Panc1 (cell line): ENCODE measurements at regions not wholly inside any gene's neighbourhood (a gene's known extent, or its start where the extent isn't known, plus 50 kb on each side); places are given as distances from the start of the nearest gene placed in this dataset.
A peak's percentile ranks its signal among the peaks of the same experiment; 100 is the strongest.

Source experiments
- ATAC-seq: fragments of 200-7000 bp; cut with Tn5 transposase; 2 replicates; pipeline ENCODE4 v1.9.1; 2020; ENCODE audit warnings: mild to moderate bottlenecking, moderate library complexity
- BruUV-seq: library from RNA; stranded (reverse); fragments of 400-500 nt; replicated peaks from 2 replicates; lab custom pipeline; 2021; lab: Mats Ljungman, UMichigan
- CTCF ChIA-PET: fragments of 300-600 bp; sonication (Branson Sonifier 250); formaldehyde crosslinking; loops from one replicate; lab custom pipeline; 2022; ENCODE audit warnings: antibody characterized with exemption; lab: Charles Lee
- POLR2A ChIA-PET: fragments of 300-600 bp; sonication (Branson Sonifier 250); formaldehyde crosslinking; loops from one replicate; lab custom pipeline; 2022; ENCODE audit warnings: antibody characterized with exemption; lab: Charles Lee
- DNase-seq: peaks from one replicate; pipeline ENCODE4 v3.0.0-alpha.2; 2010; ENCODE audit warnings: low read depth, low spot score
- H3K27ac ChIP-seq: 2 replicates; pipeline ENCODE4 v1.5.1; 2011; ENCODE audit warnings: mild to moderate bottlenecking, low read length, inconsistent platforms
- H3K27me3 ChIP-seq: fragments of 200-500 bp; sonication (Bioruptor generic); 2 replicates; pipeline ENCODE4 v1.6.0; 2014; ENCODE audit warnings: low read length, inconsistent platforms; ENCODE audit not compliant: control insufficient read depth, insufficient read depth
- H3K36me3 ChIP-seq: fragments of 200-500 bp; sonication (Bioruptor generic); 2 replicates; pipeline ENCODE4 v1.5.1; 2014; ENCODE audit warnings: inconsistent platforms, mild to moderate bottlenecking, low read length, moderate library complexity; ENCODE audit not compliant: control insufficient read depth, insufficient read depth
- H3K4me1 ChIP-seq: 2 replicates; pipeline ENCODE4 v1.5.1; 2011; ENCODE audit warnings: inconsistent platforms, mild to moderate bottlenecking, low read length, moderate library complexity; ENCODE audit not compliant: control insufficient read depth, insufficient read depth
- H3K4me3 ChIP-seq, 2 experiments: 2 replicates each; pipeline ENCODE4 v1.5.1; 2011 to 2012; ENCODE audit warnings: low read depth in 2 of 2, low read length in 2 of 2, mild to moderate bottlenecking in 2 of 2, inconsistent platforms in 1 of 2, moderate library complexity in 1 of 2
- H3K9me3 ChIP-seq: fragments of 200-500 bp; sonication (Bioruptor generic); 2 replicates; pipeline ENCODE4 v1.5.1; 2014; ENCODE audit warnings: low read depth, mild to moderate bottlenecking, inconsistent platforms, low read length, moderate library complexity; ENCODE audit not compliant: control insufficient read depth, insufficient read depth
- POLR2AphosphoS5 ChIP-seq: IDR thresholded peaks from 2 replicates; pipeline ENCODE4 v1.6.1; 2012; ENCODE audit warnings: mild to moderate bottlenecking, low read depth, low read length, moderate library complexity
- SIN3A ChIP-seq: IDR thresholded peaks from 2 replicates; pipeline ENCODE4 v1.6.1; 2012; ENCODE audit warnings: low read depth, mild to moderate bottlenecking, low read length, moderate library complexity, borderline replicate concordance; ENCODE audit not compliant: insufficient read depth
- TCF7L2 ChIP-seq: IDR thresholded peaks from 2 replicates; pipeline ENCODE4 v1.6.1; 2011; ENCODE audit warnings: mild to moderate bottlenecking, low read depth, low read length, inconsistent platforms
- in situ Hi-C: cut with HindIII; loops from 2 replicates; pipeline ENCODE4 v1.10.0; 2016; ENCODE audit warnings: low sequenced_read_pairs, low pct_unique_long_range_greater_than_20kb
- intact Hi-C: fragments of 100-400 bp; cut with micrococcal nuclease; formaldehyde crosslinking; loops from one replicate; pipeline ENCODE4 v1.10.0; 2022; ENCODE audit not compliant: unreplicated experiment
- TF ChIP-seq, protein P1 (sequence below): fragments of 450-650 bp; IDR thresholded peaks from 2 replicates; pipeline ENCODE4 v1.5.1; 2017; ENCODE audit warnings: mild to moderate bottlenecking
- TF ChIP-seq, protein P2 (sequence below), 2 experiments: IDR thresholded peaks; 2 replicates each; pipeline ENCODE4 v1.6.1; 2011 to 2012; ENCODE audit warnings: low read depth in 2 of 2, control low read depth in 1 of 2, low read length in 1 of 2, mild to moderate bottlenecking in 1 of 2, moderate library complexity in 1 of 2; ENCODE audit not compliant: insufficient read depth in 1 of 2

DNA sequence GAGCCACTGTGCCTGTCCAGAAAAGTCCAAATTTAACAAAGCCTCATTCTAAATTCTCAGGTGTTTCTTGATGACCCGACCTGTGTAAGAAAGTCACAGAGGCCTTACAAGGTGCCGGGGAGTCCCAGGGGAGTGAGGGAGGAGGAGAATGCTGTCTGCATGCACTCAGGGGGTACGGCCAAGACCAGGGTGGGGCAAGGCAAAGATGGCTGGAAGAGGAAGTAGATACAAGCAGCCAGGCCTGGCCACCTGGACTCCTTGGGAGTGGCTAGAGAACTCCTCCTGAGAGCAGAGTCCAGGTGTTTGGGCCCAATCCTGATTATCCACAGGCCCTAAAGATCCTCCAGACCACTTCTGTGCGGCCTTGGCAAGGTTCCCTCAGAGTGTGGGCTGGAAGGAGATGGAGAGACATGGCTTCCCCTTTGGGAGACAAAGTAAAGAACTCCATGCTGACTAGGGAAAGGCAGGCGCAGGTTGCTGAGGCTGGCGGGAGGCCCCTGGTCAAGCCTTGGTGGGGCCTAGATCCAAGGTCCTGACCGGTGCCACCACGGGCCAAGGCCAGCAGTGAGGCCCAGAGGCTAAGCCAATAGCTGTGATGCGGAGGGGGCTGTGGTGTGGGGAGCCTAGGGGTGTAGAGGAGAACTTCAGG lies 74.7 kb downstream of the COPS8 start:
- TF ChIP-seq, protein P1, sequence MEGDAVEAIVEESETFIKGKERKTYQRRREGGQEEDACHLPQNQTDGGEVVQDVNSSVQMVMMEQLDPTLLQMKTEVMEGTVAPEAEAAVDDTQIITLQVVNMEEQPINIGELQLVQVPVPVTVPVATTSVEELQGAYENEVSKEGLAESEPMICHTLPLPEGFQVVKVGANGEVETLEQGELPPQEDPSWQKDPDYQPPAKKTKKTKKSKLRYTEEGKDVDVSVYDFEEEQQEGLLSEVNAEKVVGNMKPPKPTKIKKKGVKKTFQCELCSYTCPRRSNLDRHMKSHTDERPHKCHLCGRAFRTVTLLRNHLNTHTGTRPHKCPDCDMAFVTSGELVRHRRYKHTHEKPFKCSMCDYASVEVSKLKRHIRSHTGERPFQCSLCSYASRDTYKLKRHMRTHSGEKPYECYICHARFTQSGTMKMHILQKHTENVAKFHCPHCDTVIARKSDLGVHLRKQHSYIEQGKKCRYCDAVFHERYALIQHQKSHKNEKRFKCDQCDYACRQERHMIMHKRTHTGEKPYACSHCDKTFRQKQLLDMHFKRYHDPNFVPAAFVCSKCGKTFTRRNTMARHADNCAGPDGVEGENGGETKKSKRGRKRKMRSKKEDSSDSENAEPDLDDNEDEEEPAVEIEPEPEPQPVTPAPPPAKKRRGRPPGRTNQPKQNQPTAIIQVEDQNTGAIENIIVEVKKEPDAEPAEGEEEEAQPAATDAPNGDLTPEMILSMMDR = no peak
- TF ChIP-seq POLR2AphosphoS5 = no peak
- TF ChIP-seq, protein P2, sequence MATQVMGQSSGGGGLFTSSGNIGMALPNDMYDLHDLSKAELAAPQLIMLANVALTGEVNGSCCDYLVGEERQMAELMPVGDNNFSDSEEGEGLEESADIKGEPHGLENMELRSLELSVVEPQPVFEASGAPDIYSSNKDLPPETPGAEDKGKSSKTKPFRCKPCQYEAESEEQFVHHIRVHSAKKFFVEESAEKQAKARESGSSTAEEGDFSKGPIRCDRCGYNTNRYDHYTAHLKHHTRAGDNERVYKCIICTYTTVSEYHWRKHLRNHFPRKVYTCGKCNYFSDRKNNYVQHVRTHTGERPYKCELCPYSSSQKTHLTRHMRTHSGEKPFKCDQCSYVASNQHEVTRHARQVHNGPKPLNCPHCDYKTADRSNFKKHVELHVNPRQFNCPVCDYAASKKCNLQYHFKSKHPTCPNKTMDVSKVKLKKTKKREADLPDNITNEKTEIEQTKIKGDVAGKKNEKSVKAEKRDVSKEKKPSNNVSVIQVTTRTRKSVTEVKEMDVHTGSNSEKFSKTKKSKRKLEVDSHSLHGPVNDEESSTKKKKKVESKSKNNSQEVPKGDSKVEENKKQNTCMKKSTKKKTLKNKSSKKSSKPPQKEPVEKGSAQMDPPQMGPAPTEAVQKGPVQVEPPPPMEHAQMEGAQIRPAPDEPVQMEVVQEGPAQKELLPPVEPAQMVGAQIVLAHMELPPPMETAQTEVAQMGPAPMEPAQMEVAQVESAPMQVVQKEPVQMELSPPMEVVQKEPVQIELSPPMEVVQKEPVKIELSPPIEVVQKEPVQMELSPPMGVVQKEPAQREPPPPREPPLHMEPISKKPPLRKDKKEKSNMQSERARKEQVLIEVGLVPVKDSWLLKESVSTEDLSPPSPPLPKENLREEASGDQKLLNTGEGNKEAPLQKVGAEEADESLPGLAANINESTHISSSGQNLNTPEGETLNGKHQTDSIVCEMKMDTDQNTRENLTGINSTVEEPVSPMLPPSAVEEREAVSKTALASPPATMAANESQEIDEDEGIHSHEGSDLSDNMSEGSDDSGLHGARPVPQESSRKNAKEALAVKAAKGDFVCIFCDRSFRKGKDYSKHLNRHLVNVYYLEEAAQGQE (IDR thresholded peaks at IDR 0.05; ENCODE audit: insufficient read depth in 1 of 2, low read depth in 2 of 2, low read length in 1 of 2) = no peak
- TF ChIP-seq TCF7L2 = no peak
- no peak for TF ChIP-seq SIN3A
- Histone ChIP-seq H3K9me3 (0 out of 2 replicates have a peak, but pooled peaks cover 4% of the 10 kb centered on the region), H3K36me3 (no peaks in the 10 kb centered on the region), H3K27ac (no peak overlapping the region), H3K4me3 (no peak overlapping the region), H3K4me1 (no peaks in the 10 kb centered on the region; the same call in 1 of the 2 replicates), H3K27me3 (no peaks in the 10 kb centered on the region)
- ChIA-PET POLR2A (interaction anchor here (0.7 kb wide), 1 partner anchor 353 kb away, joined by 3 read pairs; no protein-coding TSS in a partner anchor), CTCF (interaction anchor here (0.6 kb wide), 1 partner anchor 193 kb away, joined by 3 read pairs; no protein-coding TSS in a partner anchor)
- ATAC-seq = no peak
- no peak for DNase-seq
- in situ Hi-C loops (no loop called here), intact Hi-C loops (no loop called here)
- no TSS peak for BruUV-seq

DNA sequence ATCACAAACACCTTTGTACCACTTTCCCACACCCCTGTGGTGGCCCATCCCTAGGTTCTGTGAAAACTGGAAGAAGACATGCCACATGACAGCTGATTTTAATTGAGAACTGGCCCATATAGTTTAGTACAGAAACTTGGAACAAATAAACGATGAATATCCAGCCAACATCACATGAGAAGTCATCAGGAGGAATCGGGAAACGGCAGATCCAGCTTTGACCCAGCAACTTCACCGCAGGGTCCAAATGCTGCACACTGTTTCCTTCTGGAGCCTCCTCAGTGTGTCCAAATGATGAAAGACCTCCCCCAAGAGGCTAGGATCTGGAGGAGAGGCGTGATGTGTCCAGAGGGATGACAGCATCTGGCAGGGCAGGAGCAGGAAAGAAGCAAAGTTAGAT lies 75.5 kb downstream of the COPS8 start:
- ChIA-PET POLR2A (no interaction called here), CTCF (interaction anchor here (0.6 kb wide), 1 partner anchor 192 kb away, joined by 3 read pairs; no protein-coding TSS in a partner anchor)
- Histone ChIP-seq H3K4me1 (no peaks in the 10 kb centered on the region), H3K9me3 (0 out of 2 replicates have a peak, but pooled peaks cover 4% of the 10 kb centered on the region), H3K36me3 (no peaks in the 10 kb centered on the region), H3K4me3 (no peak overlapping the region), H3K27me3 (no peaks in the 10 kb centered on the region), H3K27ac (peak overlapping the region; percentile 20; the same call in 1 of the 2 replicates)
- BruUV-seq = no TSS peak
- TF ChIP-seq, protein P2 (IDR thresholded peaks at IDR 0.05; ENCODE audit: insufficient read depth in 1 of 2, low read depth in 2 of 2, low read length in 1 of 2) = no peak
- TF ChIP-seq TCF7L2 = no peak
- TF ChIP-seq, protein P1 = no peak
- no peak for TF ChIP-seq POLR2AphosphoS5
- TF ChIP-seq SIN3A = no peak
- ATAC-seq (no peak), DNase-seq (no peak)
- intact Hi-C loops = no loop called here
- in situ Hi-C loops = no loop called here
